Coronary artery (tissue), 2 donors: ENCODE measurements at regions not wholly inside any gene's neighbourhood (a gene's known extent, or its start where the extent isn't known, plus 50 kb on each side); places are given as distances from the start of the nearest gene placed in this dataset.

Source experiments
- DNase-seq: peaks from one replicate; pipeline ENCODE4 v3.0.0-alpha.2; 2017; ENCODE audit warnings: low spot score
- H3K27ac ChIP-seq, 2 donors: fragments of 200-600 bp; sonication (generic); one replicate each; pipeline ENCODE4 v1.5.1; 2016 to 2019
- H3K4me3 ChIP-seq: fragments of 200-600 bp; sonication (generic); 2 replicates; pipeline ENCODE4 v1.5.1; 2016; ENCODE audit warnings: mild to moderate bottlenecking, moderate library complexity
- TF ChIP-seq, protein P1 (sequence below): fragments of 200-600 bp; sonication (generic); IDR thresholded peaks from one replicate; pipeline ENCODE4 v1.5.1; 2019; ENCODE audit warnings: antibody characterized with exemption

DNA sequence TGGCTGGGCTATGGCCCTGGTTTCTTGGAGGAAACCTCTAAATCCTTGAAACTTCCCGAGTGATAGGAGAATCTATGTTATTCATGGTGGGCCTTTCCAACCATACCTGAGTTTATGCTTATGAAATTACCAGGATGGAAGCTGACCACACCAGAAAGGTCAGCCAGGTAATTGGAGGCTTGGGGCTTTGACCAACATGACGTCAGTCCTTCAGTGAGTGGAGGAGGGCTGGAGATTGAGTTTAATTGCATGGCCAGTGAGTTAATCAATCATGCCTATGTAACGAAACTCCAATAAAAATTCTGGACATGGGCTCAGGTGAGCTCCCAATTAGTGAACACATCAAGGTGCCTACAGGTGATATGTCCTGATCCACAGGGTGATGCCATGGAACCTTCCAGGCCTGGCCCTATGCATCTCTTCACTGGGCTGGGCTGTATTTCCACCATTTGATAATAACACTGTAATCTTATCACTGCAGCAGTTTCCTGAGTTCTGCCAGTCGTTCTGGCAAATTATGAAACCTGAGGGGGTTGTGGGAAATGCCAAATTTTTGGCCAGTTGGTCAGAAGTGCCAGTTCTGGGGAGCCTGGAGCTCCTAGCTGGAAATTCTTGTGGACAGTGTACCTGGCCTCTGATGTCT lies 106.5 kb downstream of the CDH26 start:
- TF ChIP-seq, protein P1, sequence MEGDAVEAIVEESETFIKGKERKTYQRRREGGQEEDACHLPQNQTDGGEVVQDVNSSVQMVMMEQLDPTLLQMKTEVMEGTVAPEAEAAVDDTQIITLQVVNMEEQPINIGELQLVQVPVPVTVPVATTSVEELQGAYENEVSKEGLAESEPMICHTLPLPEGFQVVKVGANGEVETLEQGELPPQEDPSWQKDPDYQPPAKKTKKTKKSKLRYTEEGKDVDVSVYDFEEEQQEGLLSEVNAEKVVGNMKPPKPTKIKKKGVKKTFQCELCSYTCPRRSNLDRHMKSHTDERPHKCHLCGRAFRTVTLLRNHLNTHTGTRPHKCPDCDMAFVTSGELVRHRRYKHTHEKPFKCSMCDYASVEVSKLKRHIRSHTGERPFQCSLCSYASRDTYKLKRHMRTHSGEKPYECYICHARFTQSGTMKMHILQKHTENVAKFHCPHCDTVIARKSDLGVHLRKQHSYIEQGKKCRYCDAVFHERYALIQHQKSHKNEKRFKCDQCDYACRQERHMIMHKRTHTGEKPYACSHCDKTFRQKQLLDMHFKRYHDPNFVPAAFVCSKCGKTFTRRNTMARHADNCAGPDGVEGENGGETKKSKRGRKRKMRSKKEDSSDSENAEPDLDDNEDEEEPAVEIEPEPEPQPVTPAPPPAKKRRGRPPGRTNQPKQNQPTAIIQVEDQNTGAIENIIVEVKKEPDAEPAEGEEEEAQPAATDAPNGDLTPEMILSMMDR: no peak
- H3K27ac ChIP-seq: no peak overlapping the region
- DNase-seq: no peak
- H3K4me3 ChIP-seq: no peak overlapping the region

DNA sequence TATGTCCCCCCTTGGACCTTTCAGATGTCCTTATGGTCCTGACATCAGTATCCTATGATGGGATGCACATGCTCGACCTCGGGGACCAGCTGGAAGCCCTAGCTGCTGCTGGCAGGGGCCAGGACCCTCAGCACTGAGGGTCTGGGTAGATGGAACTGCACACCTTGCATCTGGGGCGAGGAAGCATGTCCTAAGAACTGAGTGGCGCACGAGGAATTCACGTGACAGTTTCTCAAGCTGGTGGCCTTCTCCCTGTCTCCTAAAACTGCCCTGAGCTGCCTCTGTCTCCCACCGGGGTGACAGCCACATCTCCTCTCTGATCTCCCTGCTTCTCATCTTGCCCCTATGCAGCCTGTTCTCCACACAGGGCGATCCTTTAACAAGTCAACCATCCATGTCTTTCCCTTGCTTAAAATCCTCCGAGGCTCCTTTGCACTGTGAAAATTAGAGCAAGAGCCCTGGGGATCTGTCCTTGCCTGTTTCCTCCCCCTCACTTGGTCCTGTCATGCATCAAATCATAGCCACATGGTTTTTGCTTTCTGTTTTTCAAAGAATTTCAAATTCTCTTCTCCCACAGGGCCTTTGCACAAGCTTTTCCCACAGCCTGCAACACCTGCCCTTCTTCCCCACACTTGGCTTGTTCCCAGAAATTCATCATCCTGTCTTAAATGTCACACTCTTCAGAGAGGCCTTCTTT lies 107.7 kb downstream of the CDH26 start:
- TF ChIP-seq, protein P1: no peak
- H3K27ac ChIP-seq: no peak overlapping the region
- no peak overlapping the region for H3K4me3 ChIP-seq
- DNase-seq: no peak

DNA sequence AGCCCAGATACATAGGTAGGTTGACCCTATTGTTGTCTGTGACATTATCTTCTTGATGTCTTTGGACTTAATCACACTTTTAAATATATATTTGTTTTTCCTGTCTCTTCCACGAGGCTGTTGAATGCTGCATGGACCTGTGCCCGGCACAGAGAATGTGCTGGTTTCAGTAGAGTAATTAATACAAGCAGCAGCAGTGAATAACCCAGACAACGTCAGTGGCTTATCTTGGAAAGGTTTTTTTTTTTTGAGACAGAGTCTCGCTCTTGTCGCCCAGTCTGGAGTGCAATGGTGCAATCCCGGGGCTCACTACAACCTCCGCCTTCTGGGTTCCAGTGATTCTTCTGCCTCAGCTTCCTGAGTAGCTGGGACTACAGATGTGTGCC lies 108.2 kb downstream of the CDH26 start:
- H3K27ac ChIP-seq: no peak overlapping the region
- H3K4me3 ChIP-seq: no peak overlapping the region
- TF ChIP-seq, protein P1: no peak
- DNase-seq: no peak

DNA sequence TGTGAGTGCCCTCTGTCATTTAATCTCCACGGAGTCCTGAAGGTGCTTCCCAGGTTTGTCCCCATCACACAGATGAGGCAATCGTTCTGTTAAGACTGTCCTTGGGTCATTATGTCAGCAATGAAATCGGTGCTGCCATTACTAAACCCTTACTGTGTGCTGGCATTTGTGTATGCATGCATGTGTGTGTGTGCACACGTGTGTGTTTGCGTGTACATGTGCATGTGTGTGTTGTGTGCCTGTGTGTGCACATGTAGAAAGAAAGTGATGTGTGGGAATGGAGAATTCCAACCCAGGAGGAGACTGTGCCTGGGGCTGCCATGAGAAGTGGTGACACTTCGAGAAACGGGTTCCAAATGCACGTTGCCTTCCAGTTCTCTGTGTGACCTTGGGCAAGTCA lies 110.3 kb downstream of the CDH26 start:
- no peak for DNase-seq
- no peak overlapping the region for H3K27ac ChIP-seq
- TF ChIP-seq, protein P1: no peak
- no peak overlapping the region for H3K4me3 ChIP-seq

DNA sequence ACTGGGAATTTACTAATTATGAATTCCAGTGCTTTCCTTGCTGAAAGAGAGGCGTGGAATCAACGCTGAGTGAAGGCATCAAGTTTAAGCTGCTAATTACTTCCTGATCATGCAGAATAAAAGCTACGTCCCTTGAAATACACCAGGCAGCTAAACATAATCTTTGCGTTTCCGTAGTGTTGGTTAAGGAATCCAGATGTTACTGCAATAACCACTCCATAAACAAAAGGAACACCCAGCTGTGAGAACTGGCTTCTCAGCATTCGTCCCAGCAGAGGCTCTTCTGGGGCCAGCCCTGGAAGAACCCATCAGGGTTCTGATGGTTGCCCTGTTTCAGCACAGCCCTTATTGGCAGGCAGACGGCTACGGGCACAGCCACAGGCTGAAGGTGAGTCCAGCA lies 111.4 kb downstream of the CDH26 start:
- Histone ChIP-seq H3K27ac (no peak overlapping the region), H3K4me3 (no peak overlapping the region)
- DNase-seq: no peak
- TF ChIP-seq, protein P1: no peak

DNA sequence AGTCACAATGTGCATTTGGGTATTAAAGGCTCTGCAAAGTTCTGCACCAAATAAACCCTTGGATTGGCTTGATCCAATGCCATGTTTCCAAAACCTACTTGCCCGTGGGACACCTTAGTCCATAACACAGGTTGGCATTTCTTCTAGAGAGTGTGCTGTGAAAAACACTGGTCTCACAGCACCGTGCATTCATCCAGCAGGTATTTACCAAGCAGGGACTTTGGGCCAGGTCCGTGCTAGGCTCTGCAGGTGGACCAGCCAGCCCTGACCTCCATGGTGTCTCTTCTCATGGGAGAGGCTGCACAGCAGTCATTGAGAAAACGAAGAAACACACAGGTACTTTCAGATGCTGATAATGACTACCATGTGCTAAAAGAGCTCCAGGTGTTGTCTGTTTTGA lies 112.6 kb downstream of the CDH26 start:
- no peak for DNase-seq
- Histone ChIP-seq H3K4me3 (no peak overlapping the region), H3K27ac (no peak overlapping the region)
- TF ChIP-seq, protein P1: no peak

DNA sequence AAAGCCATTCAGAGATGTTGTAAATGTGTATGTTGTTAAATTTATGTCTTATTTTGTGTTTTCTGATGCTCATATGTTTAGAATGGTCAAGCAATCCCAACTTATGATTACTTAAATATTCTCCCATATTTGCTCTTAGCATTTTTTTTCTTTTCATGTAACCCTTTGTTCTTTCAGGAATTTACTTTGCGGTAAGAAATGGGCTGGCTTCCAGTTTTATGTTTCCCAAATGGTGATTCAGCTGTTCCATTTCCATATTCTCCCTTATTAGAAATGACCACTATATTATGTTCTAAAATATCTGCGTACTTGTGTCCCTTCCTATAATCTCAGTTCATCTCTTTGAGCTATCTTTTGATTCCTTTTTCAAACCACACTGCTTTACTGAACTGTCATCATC lies 113.7 kb downstream of the CDH26 start:
- no peak for DNase-seq
- Histone ChIP-seq H3K27ac (no peak overlapping the region), H3K4me3 (no peak overlapping the region)
- TF ChIP-seq, protein P1: no peak
